OCI-LY7 (cell line): ENCODE measurements at regions not wholly inside any gene's neighbourhood (a gene's known extent, or its start where the extent isn't known, plus 50 kb on each side); places are given as distances from the start of the nearest gene placed in this dataset.

Experiments
- EZH2phosphoT487 ChIP-seq: fragments of 200-600 bp; sonication (generic); IDR thresholded peaks from 2 replicates; pipeline ENCODE4 v1.6.1; 2018; ENCODE audit warnings: low read depth, borderline replicate concordance, mild to moderate bottlenecking, mixed run types, antibody characterized with exemption, low read length, moderate library complexity, mixed read lengths
- TF ChIP-seq, protein P1 (sequence below): fragments of 200-600 bp; sonication (generic); conservative IDR thresholded peaks from 2 replicates; pipeline ENCODE4 v1.5.1; 2014; ENCODE audit warnings: mild to moderate bottlenecking, antibody characterized with exemption, low read length, moderate library complexity, mixed read lengths

DNA sequence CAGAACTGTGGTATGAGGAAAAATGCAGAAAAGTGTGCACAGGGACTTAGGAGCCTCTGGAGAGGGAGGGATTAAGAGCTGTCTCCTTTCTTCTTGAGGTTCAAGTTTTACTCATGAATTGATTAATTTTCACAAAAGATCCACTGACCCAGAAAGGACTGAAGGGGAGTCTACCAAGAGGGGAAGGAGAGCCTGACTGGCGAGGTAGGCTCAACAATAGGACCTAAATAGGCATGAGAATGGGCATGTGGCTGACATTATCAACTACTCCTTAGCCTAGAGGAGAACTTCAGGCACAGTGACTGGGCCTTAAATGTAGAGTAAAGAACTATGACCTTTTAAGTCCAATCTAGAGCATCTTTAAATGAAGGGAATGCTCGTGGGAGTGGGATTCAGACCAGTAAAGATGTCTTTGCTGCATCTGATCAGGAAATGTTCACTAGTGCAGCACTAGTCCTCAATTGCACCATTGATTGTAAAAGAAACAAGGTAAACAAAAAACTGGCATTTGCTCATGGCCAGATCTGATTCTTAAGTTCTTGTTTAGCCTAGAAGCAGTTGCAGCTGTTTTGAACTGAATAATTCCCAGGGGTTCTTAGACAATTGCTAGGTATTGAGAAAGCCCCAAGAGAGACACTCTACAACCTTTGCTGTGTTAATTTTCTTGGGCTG is 135.6 kb downstream of the RAB38 start:
- TF ChIP-seq, protein P1, sequence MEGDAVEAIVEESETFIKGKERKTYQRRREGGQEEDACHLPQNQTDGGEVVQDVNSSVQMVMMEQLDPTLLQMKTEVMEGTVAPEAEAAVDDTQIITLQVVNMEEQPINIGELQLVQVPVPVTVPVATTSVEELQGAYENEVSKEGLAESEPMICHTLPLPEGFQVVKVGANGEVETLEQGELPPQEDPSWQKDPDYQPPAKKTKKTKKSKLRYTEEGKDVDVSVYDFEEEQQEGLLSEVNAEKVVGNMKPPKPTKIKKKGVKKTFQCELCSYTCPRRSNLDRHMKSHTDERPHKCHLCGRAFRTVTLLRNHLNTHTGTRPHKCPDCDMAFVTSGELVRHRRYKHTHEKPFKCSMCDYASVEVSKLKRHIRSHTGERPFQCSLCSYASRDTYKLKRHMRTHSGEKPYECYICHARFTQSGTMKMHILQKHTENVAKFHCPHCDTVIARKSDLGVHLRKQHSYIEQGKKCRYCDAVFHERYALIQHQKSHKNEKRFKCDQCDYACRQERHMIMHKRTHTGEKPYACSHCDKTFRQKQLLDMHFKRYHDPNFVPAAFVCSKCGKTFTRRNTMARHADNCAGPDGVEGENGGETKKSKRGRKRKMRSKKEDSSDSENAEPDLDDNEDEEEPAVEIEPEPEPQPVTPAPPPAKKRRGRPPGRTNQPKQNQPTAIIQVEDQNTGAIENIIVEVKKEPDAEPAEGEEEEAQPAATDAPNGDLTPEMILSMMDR = no peak
- no peak for TF ChIP-seq EZH2phosphoT487
